HG02973 (cell line): ENCODE measurements at regions not wholly inside any gene's neighbourhood (a gene's known extent, or its start where the extent isn't known, plus 50 kb on each side); places are given as distances from the start of the nearest gene placed in this dataset.

ENCODE experiments used
- ATAC-seq: cut with Tn5 transposase; IDR thresholded peaks from one replicate; pipeline ENCODE4 v1.9.1; 2021; ENCODE audit warnings: moderate library complexity; ENCODE audit not compliant: unreplicated experiment

GRCh38 chr13:30151388-30151787, 156.0 kb downstream of the KATNAL1 start:
- ATAC-seq, result no peak

- no peak for ATAC-seq
These were observed 158.1 kb downstream of the KATNAL1 start for GRCh38 chr13:30149248-30149647.

GRCh38 chr13:30148786-30149185, 158.6 kb downstream of the KATNAL1 start:
- ATAC-seq, result no peak

- ATAC-seq, result no peak
These were observed 159.1 kb downstream of the KATNAL1 start for GRCh38 chr13:30148171-30148754.

- no peak for ATAC-seq
These were observed 159.9 kb downstream of the KATNAL1 start for GRCh38 chr13:30147421-30147820.

GRCh38 chr13:30147015-30147414, 160.3 kb downstream of the KATNAL1 start:
- no peak for ATAC-seq

- peak; percentile 47 for ATAC-seq
These were observed 161.5 kb downstream of the KATNAL1 start for GRCh38 chr13:30145709-30146367.

- ATAC-seq, result no peak
These were observed 163.5 kb downstream of the KATNAL1 start for GRCh38 chr13:30143666-30144400.

- ATAC-seq, result no peak
These were observed 164.7 kb downstream of the KATNAL1 start for GRCh38 chr13:30142486-30143211.

- no peak for ATAC-seq
These were observed 165.4 kb downstream of the KATNAL1 start for GRCh38 chr13:30141775-30142485.

- no peak for ATAC-seq
These were observed 166.4 kb downstream of the KATNAL1 start for GRCh38 chr13:30140973-30141372.

- no peak for ATAC-seq
These were observed 168.8 kb downstream of the KATNAL1 start for GRCh38 chr13:30138511-30138910.

GRCh38 chr13:30135868-30136267, 171.5 kb downstream of the KATNAL1 start:
- ATAC-seq, result no peak

GRCh38 chr13:30135351-30135750, 172.0 kb downstream of the KATNAL1 start:
- ATAC-seq, result no peak

- ATAC-seq, result no peak
These were observed 172.8 kb downstream of the KATNAL1 start for GRCh38 chr13:30134578-30134977.

- no peak for ATAC-seq
These were observed 173.4 kb downstream of the KATNAL1 start for GRCh38 chr13:30133996-30134395.

GRCh38 chr13:30133554-30133912, 173.8 kb downstream of the KATNAL1 start:
- ATAC-seq, result no peak

GRCh38 chr13:30132623-30133553, 174.5 kb downstream of the KATNAL1 start:
- ATAC-seq, result peak; percentile 83

- ATAC-seq, result no peak
These were observed 177.9 kb downstream of the KATNAL1 start for GRCh38 chr13:30129411-30129810.

GRCh38 chr13:30128591-30128990, 178.8 kb downstream of the KATNAL1 start:
- no peak for ATAC-seq
